ENCODE measurements at regions not wholly inside any gene's neighbourhood (a gene's known extent, or its start where the extent isn't known, plus 50 kb on each side); places are given as distances from the start of the nearest gene placed in this dataset.

GRCh38 chrX:121987163-121987562 is 939.8 kb downstream of the GLUD2 start:
- DNase-seq (ENCODE audit: low spot score), result no peak
- no peaks in the 10 kb centered on the region for H3K9me3 ChIP-seq (ENCODE audit: low read depth)
- no peak overlapping the region for H3K27ac ChIP-seq

GRCh38 chrX:121987835-121988234 is 940.4 kb downstream of the GLUD2 start:
- Histone ChIP-seq H3K27ac (no peak overlapping the region), H3K4me1 (ENCODE audit: insufficient read depth) (no peaks in the 10 kb centered on the region), H3K27me3 (no peaks in the 10 kb centered on the region), H3K4me2 (no peak overlapping the region), H3K36me3 (replicated peaks; ENCODE audit: insufficient read depth, low read depth) (no peaks in the 10 kb centered on the region), H3K79me2 (no peaks in the 10 kb centered on the region), H3K9me2 (replicated peaks; ENCODE audit: insufficient read depth) (no peaks in the 10 kb centered on the region), H3K4me3 (no peak overlapping the region), H3K9me3 (ENCODE audit: low read depth) (no peaks in the 10 kb centered on the region), H4K20me1 (ENCODE audit: insufficient read depth, poor library complexity, severe bottlenecking) (no peaks in the 10 kb centered on the region), H2AFZ (no peak overlapping the region)
- no peak for TF ChIP-seq EZH2phosphoT487 (IDR thresholded peaks at IDR 0.05; ENCODE audit: low read depth, severe bottlenecking, unreplicated experiment)
- no peak for TF ChIP-seq EZH2 (IDR thresholded peaks at IDR 0.05; ENCODE audit: borderline replicate concordance)
- TF ChIP-seq, protein P1, sequence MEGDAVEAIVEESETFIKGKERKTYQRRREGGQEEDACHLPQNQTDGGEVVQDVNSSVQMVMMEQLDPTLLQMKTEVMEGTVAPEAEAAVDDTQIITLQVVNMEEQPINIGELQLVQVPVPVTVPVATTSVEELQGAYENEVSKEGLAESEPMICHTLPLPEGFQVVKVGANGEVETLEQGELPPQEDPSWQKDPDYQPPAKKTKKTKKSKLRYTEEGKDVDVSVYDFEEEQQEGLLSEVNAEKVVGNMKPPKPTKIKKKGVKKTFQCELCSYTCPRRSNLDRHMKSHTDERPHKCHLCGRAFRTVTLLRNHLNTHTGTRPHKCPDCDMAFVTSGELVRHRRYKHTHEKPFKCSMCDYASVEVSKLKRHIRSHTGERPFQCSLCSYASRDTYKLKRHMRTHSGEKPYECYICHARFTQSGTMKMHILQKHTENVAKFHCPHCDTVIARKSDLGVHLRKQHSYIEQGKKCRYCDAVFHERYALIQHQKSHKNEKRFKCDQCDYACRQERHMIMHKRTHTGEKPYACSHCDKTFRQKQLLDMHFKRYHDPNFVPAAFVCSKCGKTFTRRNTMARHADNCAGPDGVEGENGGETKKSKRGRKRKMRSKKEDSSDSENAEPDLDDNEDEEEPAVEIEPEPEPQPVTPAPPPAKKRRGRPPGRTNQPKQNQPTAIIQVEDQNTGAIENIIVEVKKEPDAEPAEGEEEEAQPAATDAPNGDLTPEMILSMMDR (IDR thresholded peaks at IDR 0.05; ENCODE audit: poor library complexity), result no peak
- WGBS (ENCODE audit: low lambda C conversion rate, missing lambda C conversion rate), result 83% methylated on average over 4 of the region's 4 CpGs
- DNase-seq (ENCODE audit: low spot score), result no peak

More at GRCh38 chrX:121987163-121987562, 939.8 kb downstream of the GLUD2 start:
- Histone ChIP-seq H3K27me3 (no peaks in the 10 kb centered on the region), H3K4me2 (no peak overlapping the region), H3K4me1 (ENCODE audit: insufficient read depth) (no peaks in the 10 kb centered on the region), H3K79me2 (no peaks in the 10 kb centered on the region), H2AFZ (no peak overlapping the region), H3K9me2 (replicated peaks; ENCODE audit: insufficient read depth) (no peaks in the 10 kb centered on the region), H3K4me3 (no peak overlapping the region), H3K36me3 (replicated peaks; ENCODE audit: insufficient read depth, low read depth) (no peaks in the 10 kb centered on the region), H4K20me1 (ENCODE audit: insufficient read depth, poor library complexity, severe bottlenecking) (no peaks in the 10 kb centered on the region)
- TF ChIP-seq, protein P1 (IDR thresholded peaks at IDR 0.05; ENCODE audit: poor library complexity), result no peak
- TF ChIP-seq EZH2 (IDR thresholded peaks at IDR 0.05; ENCODE audit: borderline replicate concordance), result no peak
- no peak for TF ChIP-seq EZH2phosphoT487 (IDR thresholded peaks at IDR 0.05; ENCODE audit: low read depth, severe bottlenecking, unreplicated experiment)
- 62% methylated on average over 1 of the region's 1 CpG for WGBS (ENCODE audit: low lambda C conversion rate, missing lambda C conversion rate)

DNA sequence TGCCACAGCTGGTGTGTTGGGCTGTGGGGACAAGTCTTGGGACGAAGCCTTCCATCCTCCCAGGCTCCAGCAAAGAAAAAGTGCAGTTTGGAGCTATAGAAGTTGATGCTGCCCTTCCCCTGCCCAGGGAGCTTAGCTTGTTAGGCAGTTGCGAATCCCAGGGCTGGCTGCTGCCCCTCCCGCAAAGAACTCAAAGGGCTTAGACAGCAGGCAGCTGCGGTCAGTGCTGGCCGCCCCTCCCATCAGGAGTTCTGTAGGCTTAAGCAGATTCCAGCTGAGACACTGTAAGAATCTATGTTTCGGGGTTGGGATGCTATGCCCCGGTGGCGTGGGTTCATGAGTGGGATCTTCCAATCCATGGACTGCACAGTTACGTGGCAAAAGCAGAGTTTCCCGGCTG is 956.7 kb downstream of the GLUD2 start:
- no peak overlapping the region for H3K4me3 ChIP-seq
- no peaks in the 10 kb centered on the region for H3K9me2 ChIP-seq (replicated peaks; ENCODE audit: insufficient read depth)
- H3K4me2 ChIP-seq, result no peak overlapping the region
- H3K27ac ChIP-seq, result no peak overlapping the region
- H3K9me3 ChIP-seq (ENCODE audit: low read depth), result no peaks in the 10 kb centered on the region
- H3K79me2 ChIP-seq, result no peaks in the 10 kb centered on the region
- H2AFZ ChIP-seq, result no peak overlapping the region
- H3K27me3 ChIP-seq, result no peaks in the 10 kb centered on the region
- H4K20me1 ChIP-seq (ENCODE audit: insufficient read depth, poor library complexity, severe bottlenecking), result no peaks in the 10 kb centered on the region
- no peaks in the 10 kb centered on the region for H3K4me1 ChIP-seq (ENCODE audit: insufficient read depth)
- no peak for DNase-seq (ENCODE audit: low spot score)
- H3K36me3 ChIP-seq (replicated peaks; ENCODE audit: insufficient read depth, low read depth), result no peaks in the 10 kb centered on the region
- TF ChIP-seq EZH2 (IDR thresholded peaks at IDR 0.05; ENCODE audit: borderline replicate concordance), result no peak
- TF ChIP-seq, protein P1 (IDR thresholded peaks at IDR 0.05; ENCODE audit: poor library complexity), result no peak
- TF ChIP-seq EZH2phosphoT487 (IDR thresholded peaks at IDR 0.05; ENCODE audit: low read depth, severe bottlenecking, unreplicated experiment), result no peak
- WGBS (ENCODE audit: low lambda C conversion rate, missing lambda C conversion rate), result 87% methylated on average over 10 of the region's 10 CpGs

DNA sequence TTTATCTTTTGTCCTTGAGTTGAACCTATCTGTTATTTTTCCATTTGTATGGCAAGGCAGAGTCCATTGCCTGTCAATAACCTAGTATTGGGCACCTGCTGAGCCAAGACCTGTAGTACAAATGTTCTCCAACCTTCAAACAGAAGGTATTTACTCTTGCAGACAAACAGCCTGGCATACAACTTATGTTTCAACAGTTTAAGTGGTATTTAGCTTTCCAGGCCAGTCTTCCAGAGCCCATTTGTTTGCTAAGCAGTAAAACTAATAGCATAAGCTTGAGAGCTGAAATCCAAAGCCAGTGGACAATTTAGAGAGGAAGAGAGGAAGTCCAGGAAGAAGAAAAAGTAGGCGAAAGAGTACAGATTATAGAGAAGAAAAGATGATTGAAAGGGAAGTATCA is 979.3 kb downstream of the GLUD2 start:
- no peaks in the 10 kb centered on the region for H3K9me3 ChIP-seq (ENCODE audit: low read depth)
- no peaks in the 10 kb centered on the region for H3K79me2 ChIP-seq
- TF ChIP-seq EZH2 (IDR thresholded peaks at IDR 0.05; ENCODE audit: borderline replicate concordance) (no peak), EZH2phosphoT487 (IDR thresholded peaks at IDR 0.05; ENCODE audit: low read depth, severe bottlenecking, unreplicated experiment) (no peak)
- TF ChIP-seq, protein P1 (IDR thresholded peaks at IDR 0.05; ENCODE audit: poor library complexity), result no peak
- H4K20me1 ChIP-seq (ENCODE audit: insufficient read depth, poor library complexity, severe bottlenecking), result no peaks in the 10 kb centered on the region
- no peak overlapping the region for H2AFZ ChIP-seq
- DNase-seq (ENCODE audit: low spot score), result no peak
- H3K36me3 ChIP-seq (replicated peaks; ENCODE audit: insufficient read depth, low read depth), result no peaks in the 10 kb centered on the region
- no peak overlapping the region for H3K27ac ChIP-seq
- no peak overlapping the region for H3K4me3 ChIP-seq
- no peaks in the 10 kb centered on the region for H3K9me2 ChIP-seq (replicated peaks; ENCODE audit: insufficient read depth)
- no peaks in the 10 kb centered on the region for H3K4me1 ChIP-seq (ENCODE audit: insufficient read depth)
- no peaks in the 10 kb centered on the region for H3K27me3 ChIP-seq
- no peak overlapping the region for H3K4me2 ChIP-seq
- 63% methylated on average over 1 of the region's 1 CpG for whole genome bisulfite sequencing (ENCODE audit: low lambda C conversion rate, missing lambda C conversion rate)

Measured in hepatocyte (in vitro differentiated cells).